GM04503 (cell line): ENCODE measurements at regions not wholly inside any gene's neighbourhood (a gene's known extent, or its start where the extent isn't known, plus 50 kb on each side); places are given as distances from the start of the nearest gene placed in this dataset.
A peak's percentile ranks its signal among the peaks of the same experiment; 100 is the strongest.
"Not testable (repeated sequence)": the region's sequence is repeated elsewhere in the genome, so short reads cannot be mapped to it uniquely, and the experiment has no call there.

ENCODE experiments used
- DNase-seq: peaks from one replicate; pipeline ENCODE4 v3.0.0-alpha.2; 2012; ENCODE audit warnings: low read depth

- no peak for DNase-seq
These were observed 78.9 kb upstream of the ZSWIM2 start for GRCh38 chr2:186927867-186928191.

DNA sequence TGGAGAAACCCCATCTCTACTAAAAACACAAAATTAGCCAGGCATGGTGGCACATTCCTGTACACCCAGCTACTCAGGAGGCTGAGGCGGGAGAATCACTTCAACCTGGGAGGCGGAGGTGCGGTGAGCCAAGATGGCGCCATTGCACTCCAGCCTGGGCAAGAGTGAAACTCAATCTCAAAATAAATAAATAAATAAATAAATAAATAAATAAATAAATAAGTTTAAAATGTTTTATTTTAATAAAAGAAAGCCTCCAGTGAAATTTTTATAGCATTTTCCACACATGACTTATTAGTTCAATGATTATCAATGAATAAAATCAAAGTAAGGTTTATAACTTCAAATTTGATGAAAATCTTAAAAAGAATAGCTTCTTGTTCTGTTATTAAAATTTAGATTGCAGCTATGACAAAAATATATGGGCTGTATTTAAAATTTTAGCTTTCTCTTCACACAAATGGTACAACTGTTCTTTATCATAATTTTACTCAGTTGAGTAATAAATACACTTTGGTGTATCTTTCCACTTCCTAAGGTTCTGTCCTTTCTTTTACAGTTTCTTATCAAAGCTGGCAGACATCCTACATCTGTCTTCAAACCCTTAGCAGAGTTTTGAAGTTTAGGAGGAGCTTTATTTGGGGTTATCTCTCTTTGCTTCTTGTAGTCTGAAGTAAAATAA lies 78.4 kb upstream of the ZSWIM2 start:
- DNase-seq = no peak

DNA sequence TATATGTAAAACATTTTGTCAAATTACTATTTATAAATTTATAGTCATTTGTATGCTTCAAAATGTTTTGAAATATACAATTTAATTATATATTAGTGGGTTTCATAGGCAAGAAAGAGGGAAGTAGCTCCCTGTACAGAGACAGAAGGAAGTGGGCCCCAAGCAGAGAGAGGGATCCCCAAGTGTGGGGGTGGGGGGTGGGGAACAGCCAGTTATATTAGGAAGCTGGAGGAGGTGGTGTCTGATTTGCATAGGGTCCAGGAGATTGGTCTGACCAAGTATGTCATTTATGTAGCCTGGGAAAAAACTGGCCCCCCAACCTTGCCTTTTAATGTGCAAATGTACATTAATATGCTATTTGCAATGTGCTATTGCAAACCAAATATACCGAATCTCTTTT lies 76.5 kb upstream of the ZSWIM2 start:
- DNase-seq = no peak

DNA sequence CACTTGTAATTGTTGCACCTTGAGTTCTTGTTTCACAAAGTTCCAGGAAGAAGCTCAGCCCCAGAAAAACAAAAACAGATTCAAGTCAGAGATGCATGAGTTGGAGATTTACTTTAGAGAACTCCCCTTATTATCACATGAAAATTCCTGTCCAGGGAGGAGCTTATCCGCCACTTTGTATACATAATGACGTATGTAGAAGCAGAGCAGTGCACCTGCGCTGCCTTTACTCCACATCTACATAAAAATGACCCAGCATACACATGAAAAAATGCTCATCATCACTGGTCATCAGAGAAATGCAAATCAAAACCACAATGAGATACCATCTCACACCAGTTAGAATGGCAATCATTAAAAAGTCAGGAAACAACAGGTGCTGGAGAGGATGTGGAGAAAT lies 73.3 kb upstream of the ZSWIM2 start:
- not testable (repeated sequence) for DNase-seq

GRCh38 chr2:186919296-186919695 lies 70.3 kb upstream of the ZSWIM2 start:
- DNase-seq = peak; percentile 24

DNA sequence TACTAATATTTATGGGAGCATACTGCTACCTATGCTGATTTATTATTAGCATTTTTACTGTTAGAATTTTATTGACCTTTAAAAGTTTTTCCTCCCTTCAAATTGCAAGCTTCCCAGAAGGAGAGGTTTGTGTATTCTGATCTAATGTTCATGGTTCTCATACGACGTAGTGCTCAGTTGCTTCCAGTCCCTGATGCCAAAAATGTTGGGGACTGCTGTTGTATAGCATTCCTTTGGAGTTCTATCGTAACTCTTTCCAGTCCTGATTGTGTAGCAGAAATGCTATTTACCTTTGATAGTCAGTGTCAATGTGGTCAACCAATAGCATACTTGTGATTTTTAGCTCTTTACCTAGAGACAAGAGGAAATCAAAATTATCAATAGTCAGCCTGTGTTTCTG lies 69.5 kb upstream of the ZSWIM2 start:
- peak; percentile 1 for DNase-seq

DNA sequence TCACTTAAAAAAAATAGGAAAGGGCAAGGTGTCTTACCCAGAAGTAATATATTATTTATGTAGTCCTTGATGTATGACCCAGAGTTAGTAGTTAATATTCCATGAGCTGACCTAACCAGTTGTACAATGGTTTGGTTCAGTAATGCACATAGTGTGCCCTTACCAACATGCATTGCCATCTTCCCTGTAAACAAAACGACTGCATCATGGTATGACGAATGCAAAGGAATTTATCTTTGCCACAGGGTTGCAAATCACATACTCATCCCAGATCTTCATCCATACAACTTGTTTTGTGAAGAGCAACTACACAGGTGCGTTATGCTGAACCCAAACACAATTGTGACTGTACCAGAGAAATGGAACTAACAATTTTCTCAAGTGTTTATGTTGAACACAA lies 68.9 kb upstream of the ZSWIM2 start:
- DNase-seq = no peak

GRCh38 chr2:186913870-186914269 lies 64.9 kb upstream of the ZSWIM2 start:
- no peak for DNase-seq

GRCh38 chr2:186912979-186913378 lies 64.0 kb upstream of the ZSWIM2 start:
- no peak for DNase-seq

DNA sequence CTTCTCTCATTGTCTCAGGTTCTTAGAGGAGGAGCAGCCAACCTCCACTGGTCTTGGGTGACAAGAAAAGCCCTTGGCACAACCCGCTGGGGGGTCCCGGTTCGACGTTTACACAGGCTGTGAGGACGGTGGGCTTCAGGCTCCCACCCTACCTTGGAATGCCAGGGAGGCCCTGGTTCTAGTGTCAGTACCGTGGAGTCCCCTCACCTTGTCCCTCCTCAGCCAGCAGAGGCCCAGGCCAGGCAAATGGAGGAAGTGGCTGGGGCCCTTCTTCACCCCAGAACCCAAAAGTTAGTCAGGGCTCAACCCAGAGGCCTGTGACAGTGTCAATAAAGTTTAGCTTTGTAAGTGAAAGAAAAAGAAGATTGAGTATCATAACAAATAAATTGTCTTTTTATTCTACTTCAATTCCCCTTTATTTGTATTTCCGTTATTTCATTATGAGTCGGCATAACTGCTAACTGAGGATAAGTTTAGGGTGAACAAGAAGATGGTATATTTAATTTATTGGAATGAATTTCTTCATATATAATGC lies 62.6 kb upstream of the ZSWIM2 start:
- no peak for DNase-seq

- DNase-seq = no peak
These were observed 62.0 kb upstream of the ZSWIM2 start for GRCh38 chr2:186910996-186911395.

- no peak for DNase-seq
These were observed 60.1 kb upstream of the ZSWIM2 start for GRCh38 chr2:186909095-186909494.

DNA sequence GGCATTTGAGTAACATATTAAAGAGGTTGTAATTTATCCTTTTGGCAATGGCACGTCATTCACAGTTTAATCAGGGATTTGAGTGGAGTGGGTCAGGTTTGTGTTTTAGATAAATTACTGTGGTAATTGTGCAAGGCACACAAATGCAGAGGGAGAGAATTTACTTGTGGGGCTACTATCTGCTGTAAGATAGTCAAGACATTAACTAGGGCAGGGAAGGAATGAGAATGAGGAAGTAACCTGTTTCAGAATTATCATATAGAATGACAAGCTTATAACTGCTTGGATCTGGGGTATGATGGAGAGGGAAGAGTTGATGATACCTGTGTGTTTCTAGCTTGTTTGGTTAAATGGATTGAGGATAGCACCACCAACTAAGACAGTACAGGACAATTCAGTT lies 58.9 kb upstream of the ZSWIM2 start:
- no peak for DNase-seq

GRCh38 chr2:186903216-186903615 lies 54.2 kb upstream of the ZSWIM2 start:
- DNase-seq = no peak
